Glomerular endothelial cell (primary cell): ENCODE measurements at regions not wholly inside any gene's neighbourhood (a gene's known extent, or its start where the extent isn't known, plus 50 kb on each side); places are given as distances from the start of the nearest gene placed in this dataset.
"Not testable (repeated sequence)": the region's sequence is repeated elsewhere in the genome, so short reads cannot be mapped to it uniquely, and the experiment has no call there.

ENCODE experiments used
- DNase-seq: peaks from one replicate; pipeline ENCODE4 v3.0.0-alpha.2; 2011; ENCODE audit warnings: low read depth, low spot score; ENCODE audit errors: extremely low read depth

DNA sequence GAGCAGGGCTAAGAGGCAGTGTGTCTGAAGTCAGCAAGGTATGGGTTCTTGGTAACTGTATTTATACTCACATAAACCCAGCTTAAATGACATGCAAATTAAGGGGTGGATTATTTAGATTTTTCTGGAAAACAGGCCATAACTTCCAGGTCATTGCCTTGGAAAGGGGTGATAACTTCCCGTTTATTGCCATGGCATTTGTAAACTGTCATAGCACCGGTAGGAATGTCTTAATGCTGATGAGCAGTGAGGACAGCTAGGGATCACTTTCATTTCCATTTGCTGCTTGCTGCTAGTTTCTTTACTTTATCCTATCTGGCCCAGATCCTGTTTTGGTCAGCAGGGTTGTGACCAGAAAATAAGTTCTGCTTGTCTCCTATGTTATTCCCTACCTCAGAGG is 1336.7 kb downstream of the CDH11 start:
- no peak for DNase-seq

- no peak for DNase-seq
These were observed 1345.4 kb downstream of the CDH11 start for GRCh38 chr16:63776437-63776836.

DNA sequence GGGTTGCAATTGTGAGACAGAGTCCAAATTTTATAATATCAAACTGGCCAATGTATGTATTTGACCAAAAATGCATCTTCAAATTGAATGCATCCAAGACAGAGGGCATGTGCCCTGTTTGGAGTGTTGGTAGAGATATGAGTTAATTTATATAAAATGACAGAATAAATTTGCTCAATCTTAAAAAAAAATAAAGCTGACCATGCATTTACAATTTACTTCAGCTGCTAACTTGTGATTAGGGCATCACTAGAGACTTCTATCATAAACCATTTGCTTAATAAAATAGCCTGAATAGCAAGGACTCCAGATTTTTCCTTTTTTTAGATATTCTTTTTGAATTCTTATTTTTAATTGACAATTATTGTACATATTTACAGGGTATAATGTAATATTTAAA is 1345.8 kb downstream of the CDH11 start:
- no peak for DNase-seq

- no peak for DNase-seq
These were observed 1347.6 kb downstream of the CDH11 start for GRCh38 chr16:63774302-63774701.

GRCh38 chr16:63769211-63769610 is 1352.7 kb downstream of the CDH11 start:
- DNase-seq, result no peak

GRCh38 chr16:63760246-63760645 is 1361.6 kb downstream of the CDH11 start:
- not testable (repeated sequence) for DNase-seq

DNA sequence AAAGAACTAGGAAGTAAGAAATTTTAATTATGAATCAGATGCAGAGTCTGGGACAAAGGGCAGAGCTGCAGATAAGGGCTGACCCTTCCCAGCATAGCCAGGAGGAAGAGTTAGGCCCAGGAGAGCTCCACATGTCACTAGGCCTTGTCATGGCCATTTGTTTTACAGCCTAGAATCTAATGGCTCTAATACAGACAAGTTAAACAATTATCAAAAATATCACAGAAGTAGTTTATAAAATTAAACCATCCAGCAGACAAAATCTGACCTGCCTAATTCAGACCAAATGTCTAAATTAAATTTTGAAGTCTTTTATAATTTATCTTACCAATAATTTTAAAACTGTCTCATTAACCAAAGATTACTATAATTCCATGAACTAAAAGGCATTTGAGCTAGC is 1369.5 kb downstream of the CDH11 start:
- no peak for DNase-seq

DNA sequence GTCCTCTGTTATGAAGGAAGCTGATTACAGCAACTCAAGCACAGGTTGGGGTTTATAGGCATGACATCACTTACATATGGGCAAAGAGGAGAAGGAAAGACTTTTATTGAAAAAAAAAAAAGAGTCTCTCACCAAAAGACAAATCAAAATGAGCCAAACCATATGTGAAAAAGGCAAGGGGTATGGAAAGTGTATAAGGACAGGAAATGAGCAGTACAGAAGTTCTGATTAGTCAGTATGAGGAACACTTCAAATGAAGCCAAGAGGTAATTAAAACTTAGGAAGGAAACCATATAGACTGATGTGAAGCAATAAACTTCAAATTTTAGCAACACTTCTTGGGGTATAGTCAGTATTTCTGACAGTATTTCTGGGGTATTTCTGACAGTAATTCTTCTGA is 1372.6 kb downstream of the CDH11 start:
- no peak for DNase-seq

GRCh38 chr16:63745456-63745855 is 1376.4 kb downstream of the CDH11 start:
- DNase-seq, result no peak

- DNase-seq, result no peak
These were observed 1377.6 kb downstream of the CDH11 start for GRCh38 chr16:63744077-63744874.

- no peak for DNase-seq
These were observed 1379.7 kb downstream of the CDH11 start for GRCh38 chr16:63742150-63742549.

GRCh38 chr16:63737633-63738032 is 1384.2 kb downstream of the CDH11 start:
- no peak for DNase-seq

DNA sequence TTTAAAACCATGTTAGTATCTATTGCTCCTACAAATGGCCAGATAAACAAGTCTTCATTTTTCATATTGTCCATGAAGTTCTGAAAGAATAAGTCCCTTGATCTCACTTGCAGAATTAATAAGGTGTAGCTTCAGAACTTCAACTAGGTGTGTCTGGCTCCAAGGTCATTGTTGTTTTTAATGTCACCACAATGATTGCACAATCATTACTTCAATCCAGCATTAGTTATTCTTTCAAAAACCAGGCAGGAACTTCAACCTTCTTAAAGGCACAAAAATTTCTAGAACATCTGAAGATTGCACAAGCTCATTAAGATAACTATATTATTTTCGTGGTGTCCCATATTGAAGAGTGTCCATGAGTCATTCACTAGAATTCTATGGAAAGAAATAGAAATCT is 1386.4 kb downstream of the CDH11 start:
- no peak for DNase-seq

DNA sequence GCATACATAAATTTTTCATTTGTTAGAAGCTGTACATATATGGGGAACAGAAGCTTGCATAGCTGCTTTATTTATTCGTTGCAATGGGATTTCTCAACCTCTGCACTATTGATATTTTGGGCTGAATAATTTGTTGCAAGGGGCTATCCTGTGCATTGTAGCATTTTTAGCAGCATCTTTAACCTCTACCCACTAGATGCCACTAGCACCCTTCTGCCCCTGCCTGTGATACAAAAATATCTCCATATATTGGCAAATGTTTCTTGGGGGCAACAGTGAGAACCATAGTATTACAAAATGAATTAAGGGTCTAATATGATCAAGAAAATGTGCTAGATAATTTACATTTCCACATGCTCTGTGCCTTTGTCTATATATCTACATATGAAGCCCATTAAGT is 1401.0 kb downstream of the CDH11 start:
- no peak for DNase-seq

- DNase-seq, result no peak
These were observed 1401.9 kb downstream of the CDH11 start for GRCh38 chr16:63719926-63720325.

GRCh38 chr16:63717806-63718205 is 1404.1 kb downstream of the CDH11 start:
- DNase-seq, result no peak

DNA sequence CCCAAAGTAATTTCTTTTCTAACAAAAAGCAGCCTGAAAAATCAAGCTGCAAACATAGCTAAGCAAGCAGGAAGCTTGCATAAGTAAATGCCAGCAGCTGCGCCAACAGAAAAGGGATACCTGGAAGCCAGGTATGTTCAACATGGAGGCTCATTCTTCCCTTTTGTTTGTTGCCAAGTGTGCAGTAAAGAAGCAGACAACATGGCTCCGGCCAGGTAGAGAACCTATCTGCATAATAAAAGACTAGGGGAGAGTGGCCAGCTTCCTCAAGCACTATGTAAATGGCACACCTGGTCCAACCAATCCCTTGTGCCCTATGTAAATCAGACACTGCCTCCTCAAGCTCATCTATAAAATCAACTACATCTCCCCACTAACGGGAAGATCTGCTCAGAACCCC is 1407.0 kb downstream of the CDH11 start:
- DNase-seq, result no peak

DNA sequence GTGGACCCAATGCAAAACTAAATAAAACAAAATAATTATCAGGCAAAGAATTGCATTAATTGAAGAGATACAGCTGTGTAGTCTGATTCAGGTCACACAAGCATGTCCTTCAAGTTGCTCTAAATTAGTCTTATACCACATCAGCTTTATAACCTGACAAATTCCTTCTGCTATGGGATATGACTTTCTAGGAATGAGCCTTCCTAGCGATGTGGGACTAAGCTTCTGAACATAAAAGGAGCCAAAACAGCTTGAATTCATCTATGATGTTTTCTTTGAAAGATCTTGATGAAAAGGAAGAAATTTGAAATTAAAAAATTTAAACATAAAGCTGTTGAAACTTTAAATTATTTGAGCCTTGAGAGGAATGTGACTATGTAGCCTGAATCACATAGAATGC is 1409.1 kb downstream of the CDH11 start:
- DNase-seq, result no peak

- DNase-seq, result no peak
These were observed 1418.3 kb downstream of the CDH11 start for GRCh38 chr16:63703612-63704011.

GRCh38 chr16:63702981-63703590 is 1418.8 kb downstream of the CDH11 start:
- no peak for DNase-seq

DNA sequence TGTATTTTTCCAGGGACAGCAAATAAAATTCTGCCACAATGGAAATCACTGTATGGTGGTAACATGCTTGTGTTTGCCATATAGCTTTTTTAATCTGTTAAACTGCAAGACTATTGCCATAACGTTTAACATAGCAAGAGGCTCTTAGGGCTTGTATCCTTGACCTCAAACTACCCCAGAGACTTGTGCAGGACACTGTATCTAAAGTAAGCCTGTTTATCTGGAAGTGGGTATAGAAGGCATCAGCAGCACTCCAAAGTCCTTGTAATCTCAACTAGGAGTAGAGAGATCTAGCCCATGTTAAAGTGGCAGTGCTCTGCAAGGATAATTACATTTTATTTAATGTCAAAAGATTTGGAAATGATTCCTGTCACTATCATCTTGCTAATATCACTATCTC is 1424.1 kb downstream of the CDH11 start:
- DNase-seq, result no peak

GRCh38 chr16:63695347-63695746 is 1426.5 kb downstream of the CDH11 start:
- DNase-seq, result no peak

DNA sequence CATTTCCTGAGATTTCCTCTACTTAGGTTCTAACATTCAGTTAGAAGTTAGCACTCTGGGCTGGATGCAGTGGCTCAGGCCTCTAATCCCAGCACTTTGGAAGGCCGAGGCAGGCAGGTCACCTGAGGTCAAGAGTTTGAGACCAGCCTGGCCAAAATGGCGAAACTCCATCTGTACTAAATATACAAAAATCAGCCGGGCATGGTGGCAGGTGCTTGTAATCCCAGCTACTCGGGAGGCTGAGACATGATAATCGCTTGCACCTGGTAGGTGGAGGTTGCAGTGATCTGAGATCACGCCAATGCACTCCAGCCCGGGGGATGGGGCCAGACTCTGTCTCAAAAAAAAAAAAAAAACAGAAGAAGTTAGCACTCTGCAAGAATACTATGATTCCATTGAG is 1430.9 kb downstream of the CDH11 start:
- DNase-seq, result no peak
